GM12892 (cell line): ENCODE measurements at regions not wholly inside any gene's neighbourhood (a gene's known extent, or its start where the extent isn't known, plus 50 kb on each side); places are given as distances from the start of the nearest gene placed in this dataset.

Source experiments
- POLR2A ChIP-seq: IDR thresholded peaks from 2 replicates; pipeline ENCODE4 v1.6.1; 2011; ENCODE audit warnings: low read depth, low read length, control low read depth
- POLR2AphosphoS5 ChIP-seq: IDR thresholded peaks from 2 replicates; pipeline ENCODE4 v1.6.1; 2011; ENCODE audit warnings: low read depth, low read length, control low read depth
- TAF1 ChIP-seq: IDR thresholded peaks from 2 replicates; pipeline ENCODE4 v1.6.1; 2011; ENCODE audit warnings: low read depth, mild to moderate bottlenecking, control low read depth, low read length, borderline replicate concordance

DNA sequence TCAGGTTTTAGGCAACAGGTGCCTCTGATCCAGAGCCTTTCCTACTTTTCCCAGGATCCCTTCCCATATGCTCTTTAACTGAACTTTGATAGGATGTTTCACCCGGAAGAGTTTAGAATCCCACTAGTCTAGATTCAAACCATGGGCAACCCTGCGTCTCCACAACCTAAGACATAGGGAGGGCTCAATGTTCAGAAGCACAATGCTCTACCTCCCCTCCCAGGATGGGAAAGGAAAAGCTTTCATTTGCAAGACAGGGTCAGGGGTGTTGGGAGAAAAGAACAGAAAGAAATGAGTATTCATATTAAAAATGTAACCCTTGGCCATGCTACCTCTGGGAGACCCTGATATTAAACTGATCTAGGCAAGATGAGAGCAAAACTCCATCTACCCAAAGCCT, 230.4 kb downstream of the MREG start:
- TF ChIP-seq POLR2A (no peak), POLR2AphosphoS5 (no peak), TAF1 (no peak)
